CD4-positive, alpha-beta T cell treated with Interferon alpha-2 for 1 hour (primary cell): ENCODE measurements at regions not wholly inside any gene's neighbourhood (a gene's known extent, or its start where the extent isn't known, plus 50 kb on each side); places are given as distances from the start of the nearest gene placed in this dataset.
"Not testable (repeated sequence)": the region's sequence is repeated elsewhere in the genome, so short reads cannot be mapped to it uniquely, and the experiment has no call there.

ENCODE experiments used
- DNase-seq, 2 donors: peaks; one replicate each; pipeline ENCODE4 v3.0.0-alpha.2; 2020 to 2022

- no peak for DNase-seq
Measured at GRCh38 chr1:188489336-188490112, 1660.8 kb downstream of the PLA2G4A start.

DNA sequence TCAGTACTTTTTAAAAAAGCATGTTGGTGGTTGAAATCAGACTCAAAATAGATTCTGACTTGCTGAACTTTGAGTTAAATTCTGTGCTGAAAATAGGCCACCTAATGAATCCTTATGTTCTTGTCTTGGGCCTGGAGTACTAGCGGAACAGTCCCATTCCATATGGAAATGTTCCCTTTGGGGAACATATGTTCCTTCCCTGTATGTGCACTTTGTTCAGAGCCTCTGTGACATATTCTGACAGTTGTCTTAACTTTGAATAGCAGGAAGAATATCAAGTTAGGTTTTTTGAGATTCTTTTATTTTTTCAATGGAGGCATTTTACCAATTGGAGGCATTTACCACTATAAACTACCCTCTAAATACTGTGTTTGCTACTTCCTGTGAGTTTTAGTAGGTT is 1667.8 kb downstream of the PLA2G4A start:
- DNase-seq, result no peak

GRCh38 chr1:188497020-188497419 is 1668.3 kb downstream of the PLA2G4A start:
- no peak for DNase-seq

DNA sequence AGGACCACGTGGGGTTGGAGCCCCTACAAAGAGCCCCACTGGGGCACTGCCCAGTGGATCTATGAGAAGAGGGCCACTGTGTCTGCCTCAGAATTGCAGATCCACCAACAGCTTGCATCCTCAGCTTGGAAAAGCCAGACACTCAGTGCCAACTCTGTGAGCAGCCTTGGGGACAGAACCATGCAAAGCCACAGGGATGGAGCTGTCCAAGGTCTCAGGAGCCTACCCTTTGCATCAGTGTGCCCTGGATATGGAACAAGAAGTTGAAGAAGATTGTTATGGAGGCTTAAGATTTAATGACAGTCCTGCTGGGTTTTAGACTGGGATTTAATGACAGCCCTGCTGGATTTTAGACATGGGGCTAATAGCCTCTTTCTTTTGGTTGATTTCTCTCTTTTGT is 1670.9 kb downstream of the PLA2G4A start:
- no peak for DNase-seq

DNA sequence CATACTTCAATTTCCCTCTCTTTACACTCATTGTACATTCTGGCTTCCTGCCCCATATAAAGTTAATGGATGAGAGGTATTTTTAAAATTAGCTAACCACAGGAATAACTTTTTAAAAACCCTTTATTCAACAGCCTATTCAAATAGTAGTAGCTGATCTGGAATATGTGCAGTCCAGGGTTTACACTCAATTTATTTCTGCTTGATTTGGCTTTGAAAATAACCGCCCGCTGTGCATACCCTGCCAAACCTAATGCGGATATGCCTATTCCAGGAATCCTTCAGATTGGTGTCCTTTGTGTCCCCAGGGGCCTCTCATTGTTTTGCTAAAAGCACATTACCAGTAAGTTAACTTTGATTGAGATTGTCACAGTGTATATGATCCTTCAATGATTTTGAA is 1686.2 kb downstream of the PLA2G4A start:
- DNase-seq, result no peak

- no peak for DNase-seq
Measured at GRCh38 chr1:188517139-188517538, 1688.4 kb downstream of the PLA2G4A start.

DNA sequence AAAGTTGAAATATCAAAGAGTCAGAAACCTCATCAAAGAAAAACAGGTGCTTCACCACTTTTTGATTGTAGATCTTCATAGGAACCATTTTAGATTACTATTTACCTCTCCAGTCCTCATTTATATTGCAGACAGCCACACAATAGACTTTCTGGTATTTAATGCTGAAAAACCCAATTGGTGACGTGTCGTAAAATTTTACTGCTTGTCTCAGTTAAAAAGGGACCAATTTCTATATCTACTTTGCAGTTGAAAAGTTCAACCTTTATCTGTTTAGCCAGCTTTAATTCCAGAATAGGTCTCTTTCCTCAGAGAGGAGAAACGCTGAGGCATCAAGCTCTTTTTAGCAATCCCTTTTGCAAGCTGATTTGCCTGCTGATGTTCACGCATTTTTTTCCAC is 1722.4 kb downstream of the PLA2G4A start:
- DNase-seq, result no peak

DNA sequence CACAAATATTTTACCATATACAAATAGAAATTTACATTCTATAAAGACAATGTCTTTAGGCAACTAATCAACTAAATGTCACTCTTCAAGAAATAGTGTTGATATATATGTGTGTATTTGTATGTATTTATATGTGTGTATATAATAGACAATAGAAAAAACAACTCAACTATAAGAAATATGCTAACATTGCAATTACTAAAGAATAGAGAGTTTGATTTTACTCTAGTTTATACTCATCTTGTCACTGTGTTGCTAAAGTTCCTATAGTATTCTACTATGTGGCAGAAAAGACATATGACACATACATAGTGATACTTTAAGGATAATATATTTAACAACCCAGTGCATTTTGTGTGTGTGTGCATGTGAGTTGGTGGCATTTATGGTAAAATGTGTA is 1728.3 kb downstream of the PLA2G4A start:
- DNase-seq, result no peak

DNA sequence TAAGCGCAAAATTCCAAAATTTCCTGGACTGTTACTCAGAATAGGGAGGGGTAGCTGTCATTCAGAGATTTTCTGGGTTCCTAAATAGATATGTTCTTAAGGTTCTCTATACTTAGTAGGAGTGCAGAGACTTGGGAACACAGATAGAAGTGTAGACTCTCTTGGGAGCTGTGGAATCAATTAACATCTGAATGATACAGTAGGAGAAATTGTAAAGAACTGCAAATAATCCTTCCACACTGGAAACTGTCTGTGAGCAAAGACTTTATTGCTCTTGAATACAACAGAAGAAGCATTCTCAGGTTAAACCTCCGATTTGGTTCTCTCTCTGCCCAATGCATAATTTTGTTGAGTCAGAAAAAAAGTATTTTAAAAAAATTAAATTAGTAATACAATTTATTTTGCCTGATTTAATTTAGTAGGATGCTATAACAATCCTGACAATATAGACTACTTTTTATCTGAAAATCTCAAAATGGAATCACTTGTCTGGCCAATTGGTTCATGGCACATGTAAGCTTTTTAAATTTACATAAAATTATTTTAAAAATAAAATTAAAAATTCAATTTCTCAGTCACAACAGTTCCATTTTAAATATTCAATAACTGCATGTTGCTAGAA is 1754.3 kb downstream of the PLA2G4A start:
- no peak for DNase-seq

DNA sequence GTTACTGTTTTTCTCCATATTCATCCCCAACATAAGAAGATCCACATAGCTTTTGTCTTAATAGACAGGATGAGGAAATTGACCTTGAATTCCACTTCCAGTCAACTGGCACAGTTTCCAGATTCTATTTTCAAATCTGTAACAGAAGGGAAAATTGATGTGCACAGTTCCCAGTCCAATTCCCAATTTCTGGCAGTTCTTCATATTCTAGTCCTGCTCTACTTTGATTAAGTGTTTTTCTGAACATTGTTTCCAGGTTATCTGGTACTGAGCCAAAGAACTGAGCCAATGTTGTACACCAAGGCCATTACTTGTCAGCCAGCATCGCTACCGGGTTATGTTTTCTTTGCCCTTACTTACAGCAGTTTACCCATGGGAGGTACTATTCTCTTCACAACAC is 1755.4 kb downstream of the PLA2G4A start:
- no peak for DNase-seq

- no peak for DNase-seq
Measured at GRCh38 chr1:188590641-188591040, 1761.9 kb downstream of the PLA2G4A start.

- DNase-seq, result no peak
Measured at GRCh38 chr1:188594542-188595235, 1765.9 kb downstream of the PLA2G4A start.

DNA sequence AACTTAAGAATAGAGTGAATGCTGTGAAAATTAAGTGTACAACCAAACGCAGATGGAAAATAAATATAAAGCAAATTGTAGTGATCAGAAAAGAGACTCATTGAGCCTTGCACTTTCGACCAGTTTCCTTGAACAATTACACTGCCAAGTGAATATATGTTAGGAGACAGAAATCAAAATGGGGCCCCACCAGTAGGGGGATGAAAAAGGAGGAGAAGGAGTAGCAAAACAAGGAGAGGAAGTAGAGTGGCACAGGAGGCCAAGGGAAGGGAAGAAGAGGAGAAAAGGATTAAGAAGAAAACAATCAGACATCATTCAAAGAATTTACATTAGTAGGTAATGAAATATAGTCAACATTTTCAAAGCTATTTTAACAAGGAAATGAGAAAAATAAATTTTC is 1770.6 kb downstream of the PLA2G4A start:
- DNase-seq, result no peak

GRCh38 chr1:188611432-188611831 is 1782.7 kb downstream of the PLA2G4A start:
- DNase-seq, result no peak

DNA sequence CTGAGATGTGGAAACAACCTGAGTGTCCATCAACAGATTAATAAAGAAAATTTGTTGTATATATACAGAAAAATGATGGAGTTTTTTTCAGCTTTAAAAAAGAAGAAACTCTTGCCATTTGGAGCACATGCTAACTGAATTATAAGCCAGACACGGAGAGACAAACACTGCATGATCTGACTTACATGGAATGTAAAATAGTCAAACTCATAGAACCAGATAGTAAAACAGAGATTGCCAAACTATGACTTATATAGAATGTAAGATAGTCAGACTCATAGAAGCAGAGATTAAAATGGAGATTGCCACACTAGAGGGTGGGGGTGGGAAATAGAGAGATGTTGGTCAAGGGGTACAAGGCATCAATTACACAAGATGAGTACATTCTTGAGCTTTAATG is 1786.6 kb downstream of the PLA2G4A start:
- no peak for DNase-seq

DNA sequence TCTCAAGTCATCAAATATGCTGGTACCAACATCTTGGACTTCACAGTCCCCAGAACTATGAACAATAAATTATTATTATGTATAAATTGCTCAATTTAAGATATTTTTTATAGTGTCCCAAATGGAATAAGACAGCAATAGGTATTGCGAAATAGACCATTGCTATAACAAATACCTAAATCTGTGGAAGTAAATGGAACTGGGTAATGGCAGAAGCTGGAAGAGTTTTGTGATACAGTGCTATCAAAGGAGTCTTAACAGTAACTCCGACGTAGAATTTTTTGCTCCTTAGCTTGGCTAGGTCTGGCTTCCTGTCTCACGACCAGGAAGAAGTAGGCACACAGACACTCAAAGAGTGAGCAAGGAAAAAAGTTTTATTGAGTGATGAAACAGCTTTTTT is 1791.5 kb downstream of the PLA2G4A start:
- DNase-seq, result no peak

DNA sequence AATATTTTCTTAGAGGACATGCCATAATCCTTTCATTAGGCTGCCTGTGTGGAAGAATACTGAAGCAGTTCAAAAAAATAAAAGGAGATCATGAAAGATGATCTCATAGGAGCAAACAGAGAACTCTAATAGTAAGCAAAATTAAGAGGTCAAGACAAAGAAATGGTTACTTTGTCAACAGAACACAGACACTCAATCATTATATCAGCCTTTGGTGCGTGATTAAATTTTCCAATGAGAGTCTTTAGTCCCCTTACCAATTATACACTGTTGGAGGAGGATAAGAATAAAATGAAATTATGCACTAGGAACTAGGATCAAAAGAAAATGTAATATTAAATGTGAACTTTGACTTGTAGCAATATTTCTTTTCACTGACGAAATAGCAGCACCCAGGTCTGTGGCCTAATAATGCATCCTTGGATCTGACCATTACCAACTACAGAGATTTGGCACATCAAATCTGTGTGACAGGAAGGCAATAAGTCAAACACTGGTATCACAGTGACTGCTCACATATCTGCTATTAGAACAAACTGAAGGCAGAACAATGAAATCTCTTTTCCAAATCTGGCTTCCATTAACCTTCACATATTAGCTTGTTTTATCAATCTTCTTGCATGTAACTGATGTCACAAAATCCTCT is 1812.9 kb downstream of the PLA2G4A start:
- DNase-seq, result no peak

DNA sequence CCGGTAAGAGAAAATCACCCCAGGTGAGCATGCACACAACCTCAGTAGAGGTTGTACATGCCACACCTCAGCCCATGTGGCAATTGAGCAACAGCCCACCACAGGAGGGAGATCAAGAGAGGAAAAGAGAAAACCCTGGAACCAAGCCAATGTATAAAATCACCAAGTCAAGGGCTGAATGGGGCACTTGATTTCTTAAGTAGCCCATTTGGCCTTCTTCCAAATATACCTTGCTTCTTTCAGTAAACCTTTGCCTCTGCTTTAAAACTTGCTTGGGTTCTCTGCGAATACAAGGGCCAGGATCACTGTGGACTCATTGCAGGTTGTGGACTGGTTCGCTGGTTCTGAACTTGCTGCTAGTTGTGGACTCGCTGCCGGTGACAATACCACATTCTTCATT is 1814.0 kb downstream of the PLA2G4A start:
- DNase-seq, result no peak

DNA sequence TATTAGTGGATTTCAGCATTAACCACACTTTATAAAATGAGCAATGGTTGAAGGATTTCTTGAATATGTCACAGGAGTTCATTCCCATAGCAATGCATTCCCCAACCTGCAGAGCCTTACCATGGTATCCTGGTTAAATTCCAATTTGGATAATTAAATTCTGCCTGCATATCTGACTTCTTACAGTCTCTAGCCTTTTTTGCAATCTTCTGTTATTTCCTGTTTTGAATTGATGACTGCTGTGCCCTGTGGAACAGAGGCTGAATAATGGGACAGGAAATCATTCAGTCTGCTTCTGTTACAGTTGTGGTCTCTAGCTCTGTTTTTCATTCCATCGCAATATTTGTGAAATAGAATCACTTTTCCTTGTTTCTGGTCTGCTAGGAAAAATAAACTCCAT is 1823.9 kb downstream of the PLA2G4A start:
- DNase-seq, result no peak

DNA sequence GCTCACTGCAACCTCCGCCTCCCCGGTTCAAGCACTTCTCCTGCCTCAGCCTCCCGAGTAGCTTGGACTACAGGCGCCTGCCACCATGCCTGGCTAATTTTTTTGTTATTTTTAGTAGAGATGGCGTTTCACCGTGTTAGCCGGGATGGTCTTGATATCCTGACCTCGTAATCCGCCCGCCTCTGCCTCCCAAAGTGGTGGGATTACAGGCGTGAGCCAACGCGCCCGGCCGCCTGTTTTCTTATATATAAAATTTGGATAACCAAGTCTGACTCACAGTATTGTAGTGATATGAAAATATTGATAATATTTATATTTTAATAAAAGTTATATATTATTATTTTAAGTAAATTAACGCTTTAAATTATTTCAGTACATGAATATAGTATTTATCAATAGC is 1821.7 kb downstream of the BRINP3 start:
- DNase-seq, result not testable (repeated sequence)

GRCh38 chr1:188660572-188660971 is 1817.1 kb downstream of the BRINP3 start:
- no peak for DNase-seq

DNA sequence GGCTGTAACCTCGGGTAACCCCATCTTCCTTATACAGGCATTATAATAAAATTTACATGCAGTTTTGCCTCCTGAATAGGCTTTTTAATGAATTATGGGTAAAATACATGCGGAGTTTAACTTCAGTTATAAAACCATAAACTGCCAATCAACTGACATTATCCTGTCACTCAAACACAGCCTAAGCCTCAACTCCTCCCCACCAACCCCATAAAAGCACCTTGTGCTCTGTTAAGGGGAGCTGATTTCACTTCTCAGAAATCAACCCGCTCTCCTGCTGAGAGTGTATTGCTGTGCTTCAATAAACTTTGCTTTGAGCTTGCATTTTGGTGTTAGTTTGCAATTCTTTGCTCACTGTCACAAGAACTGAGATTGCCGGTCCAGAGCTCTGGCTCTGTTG is 1812.2 kb downstream of the BRINP3 start:
- no peak for DNase-seq

DNA sequence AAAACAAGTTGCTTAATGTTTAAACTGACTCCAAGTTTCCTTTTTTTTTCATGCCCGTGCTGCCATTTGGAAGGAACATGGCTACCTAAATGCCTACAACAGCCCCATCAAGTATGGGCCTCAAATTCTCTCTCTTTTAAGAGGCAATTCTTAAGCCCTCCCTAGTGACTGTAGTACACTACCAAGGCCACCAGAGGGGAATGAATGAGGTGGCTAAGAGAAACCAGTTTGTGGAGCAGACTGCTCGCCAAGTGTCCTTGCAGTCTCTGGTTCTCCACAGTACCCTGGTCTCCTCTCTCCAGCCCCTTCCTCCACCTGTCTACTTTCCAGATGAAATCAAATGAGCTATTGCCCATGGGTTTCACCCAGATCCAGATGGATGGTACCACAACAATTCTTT is 1809.6 kb downstream of the BRINP3 start:
- DNase-seq, result no peak
